ENCODE measurements at regions not wholly inside any gene's neighbourhood (a gene's known extent, or its start where the extent isn't known, plus 50 kb on each side); places are given as distances from the start of the nearest gene placed in this dataset.

GRCh38 chr3:102614021-102614569 is 179.3 kb downstream of the ZPLD1 start:
- TF ChIP-seq POLR2A (IDR thresholded peaks at IDR 0.05; ENCODE audit: low read length), result no peak
- no peak for TF ChIP-seq GATA1 (IDR thresholded peaks at IDR 0.05; ENCODE audit: low read depth, low read length)
